ENCODE measurements at regions not wholly inside any gene's neighbourhood (a gene's known extent, or its start where the extent isn't known, plus 50 kb on each side); places are given as distances from the start of the nearest gene placed in this dataset.
A peak's percentile ranks its signal among the peaks of the same experiment; 100 is the strongest.

- Histone ChIP-seq H3K4me3 (ENCODE audit: low read length, poor library complexity, severe bottlenecking) (no peak overlapping the region), H3K27me3 (ENCODE audit: insufficient read depth, low read length, poor library complexity, severe bottlenecking) (no peaks in the 10 kb centered on the region), H3K9me3 (ENCODE audit: insufficient read depth, low read depth, low read length) (no peaks in the 10 kb centered on the region), H3K9me2 (replicated peaks; ENCODE audit: low read depth, low read length) (no peaks in the 10 kb centered on the region), H4K20me1 (ENCODE audit: insufficient read depth, low read length, poor library complexity, severe bottlenecking) (no peaks in the 10 kb centered on the region), H3K79me2 (ENCODE audit: insufficient read depth, low read length) (no peaks in the 10 kb centered on the region), H3F3A (ENCODE audit: low read depth) (no peaks in the 10 kb centered on the region), H3K4me2 (ENCODE audit: low read depth, low read length, poor library complexity, severe bottlenecking) (no peak overlapping the region), H3K36me3 (ENCODE audit: insufficient read depth, low read length) (no peaks in the 10 kb centered on the region), H3K9ac (ENCODE audit: low read depth, low read length, poor library complexity, severe bottlenecking) (no peak overlapping the region), H3K4me1 (ENCODE audit: insufficient read depth, low read length, poor library complexity, severe bottlenecking) (no peaks in the 10 kb centered on the region), H2AFZ (ENCODE audit: low read length) (no peak overlapping the region)
- TF ChIP-seq CTCF (conservative IDR thresholded peaks at IDR 0.05; ENCODE audit: low read length) (peak; percentile 25), EZH2phosphoT487 (IDR thresholded peaks at IDR 0.05; ENCODE audit: borderline replicate concordance) (no peak)
Observed at GRCh38 chr4:112982680-112983079, 66.8 kb upstream of the ANK2 start.

GRCh38 chr4:112994732-112995464 is 54.6 kb upstream of the ANK2 start:
- Histone ChIP-seq H4K20me1 (ENCODE audit: insufficient read depth, low read length, poor library complexity, severe bottlenecking) (no peaks in the 10 kb centered on the region), H3K27me3 (ENCODE audit: insufficient read depth, low read length, poor library complexity, severe bottlenecking) (no peaks in the 10 kb centered on the region), H3K9me3 (ENCODE audit: insufficient read depth, low read depth, low read length) (no peaks in the 10 kb centered on the region), H3K36me3 (ENCODE audit: insufficient read depth, low read length) (no peaks in the 10 kb centered on the region), H3K4me2 (ENCODE audit: low read depth, low read length, poor library complexity, severe bottlenecking) (no peak overlapping the region), H3K79me2 (ENCODE audit: insufficient read depth, low read length) (no peaks in the 10 kb centered on the region), H2AFZ (ENCODE audit: low read length) (no peak overlapping the region), H3K4me1 (ENCODE audit: insufficient read depth, low read length, poor library complexity, severe bottlenecking) (no peaks in the 10 kb centered on the region), H3K4me3 (ENCODE audit: low read length, poor library complexity, severe bottlenecking) (no peak overlapping the region), H3K9me2 (replicated peaks; ENCODE audit: low read depth, low read length) (no peaks in the 10 kb centered on the region), H3K9ac (ENCODE audit: low read depth, low read length, poor library complexity, severe bottlenecking) (no peak overlapping the region), H3F3A (ENCODE audit: low read depth) (no peaks in the 10 kb centered on the region)
- TF ChIP-seq EZH2phosphoT487 (IDR thresholded peaks at IDR 0.05; ENCODE audit: borderline replicate concordance) (no peak), CTCF (conservative IDR thresholded peaks at IDR 0.05; ENCODE audit: low read length) (no peak)
